ENCODE measurements at regions not wholly inside any gene's neighbourhood (a gene's known extent, or its start where the extent isn't known, plus 50 kb on each side); places are given as distances from the start of the nearest gene placed in this dataset.

DNA sequence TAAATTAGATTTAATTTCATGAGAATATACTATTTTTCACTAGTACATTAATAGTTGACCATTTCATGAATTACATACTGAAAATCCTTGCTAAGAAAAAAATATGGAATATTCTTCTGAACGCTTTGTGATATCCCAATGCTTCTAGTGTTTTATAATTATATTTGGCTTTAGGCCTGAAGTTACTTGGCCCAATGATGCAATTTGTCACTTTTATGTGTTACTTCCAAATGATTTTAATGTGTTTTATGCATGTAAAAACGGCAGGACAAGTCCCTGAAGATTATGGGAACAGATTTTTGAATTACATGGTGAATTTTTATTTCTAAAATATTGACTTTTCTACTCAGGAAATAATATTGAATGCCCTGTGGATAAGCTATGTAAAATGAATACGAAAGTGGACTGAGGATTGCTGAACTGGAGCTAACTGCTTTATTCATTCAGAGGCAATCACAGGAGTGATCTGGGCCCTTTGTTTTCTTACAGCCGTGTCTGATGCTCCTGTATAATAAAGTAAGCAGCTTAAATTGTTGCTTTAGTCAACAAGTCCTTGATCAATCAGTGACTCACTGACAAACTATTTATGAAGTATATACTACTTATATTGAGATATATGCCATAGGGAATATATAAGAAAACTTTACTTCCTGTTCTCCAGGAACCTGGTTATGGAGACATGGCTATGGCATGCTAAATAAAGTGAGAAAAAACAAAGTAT lies 543.0 kb upstream of the RGS18 start:
- CTCF ChIA-PET: no interaction called here
- ATAC-seq (replicated peaks in 1 of 4) (no peak), DNase-seq (no peak)
- Mint-ChIP-seq H3K27me3 (no peaks in the 10 kb centered on the region), H3K4me3 (no peak overlapping the region), H3K27ac (no peak overlapping the region), H3K4me1 (no peaks in the 10 kb centered on the region), H3K9me3 (peaks cover 0 to 14% (median 5%) of the 10 kb centered on the region in 3 donors), H3K36me3 (no peaks in the 10 kb centered on the region)
- Histone ChIP-seq H3K27ac (ENCODE audit: low read length) (no peak overlapping the region), H3K36me3 (ENCODE audit: control insufficient read depth in 2 of 2, extremely low read depth in 1 of 2, insufficient read depth in 1 of 2, low read length in 1 of 2) (no peaks in the 10 kb centered on the region), H3K9me3 (no peaks in the 10 kb centered on the region), H3K4me1 (ENCODE audit: control insufficient read depth in 1 of 2, extremely low read depth in 1 of 2, insufficient read depth in 2 of 2, low read length in 2 of 2) (no peaks in the 10 kb centered on the region), H3K4me3 (ENCODE audit: control insufficient read depth in 1 of 2, extremely low read depth in 1 of 2, low read length in 1 of 2) (no peak overlapping the region), H3K27me3 (replicated peaks in 1 of 2; ENCODE audit: control insufficient read depth in 2 of 2, extremely low read depth in 1 of 2, insufficient read depth in 2 of 2, low read length in 1 of 2) (no peaks in the 10 kb centered on the region)
- WGBS (ENCODE audit: insufficient coverage): no CpG with 5 or more reads among the region's 4 CpGs
- POLR2A ChIA-PET: no interaction called here

DNA sequence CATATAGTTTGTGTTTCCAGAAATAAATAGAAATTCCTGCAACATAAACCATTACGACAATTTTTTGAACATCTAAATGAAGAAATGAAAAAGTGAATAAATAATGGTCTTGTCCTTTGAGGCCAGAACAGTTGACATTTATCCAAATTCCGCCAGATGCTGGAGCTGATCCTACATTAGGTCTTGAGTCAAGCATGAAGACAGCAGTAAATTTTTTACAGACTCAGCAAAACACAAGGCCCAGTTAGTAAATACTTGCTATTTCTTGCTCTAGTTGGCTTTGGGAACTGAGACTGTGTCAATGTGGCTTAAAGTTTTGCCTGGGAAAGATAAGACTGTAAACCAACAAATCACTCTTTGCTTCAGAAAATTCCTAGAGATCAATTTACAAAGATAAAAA lies 540.1 kb upstream of the RGS18 start:
- ChIA-PET POLR2A (no interaction called here), CTCF (no interaction called here)
- H3K4me3 ChIP-seq (ENCODE audit: control insufficient read depth in 1 of 2, extremely low read depth in 1 of 2, low read length in 1 of 2): no peak overlapping the region
- H3K4me1 ChIP-seq (ENCODE audit: control insufficient read depth in 1 of 2, extremely low read depth in 1 of 2, insufficient read depth in 2 of 2, low read length in 2 of 2): no peaks in the 10 kb centered on the region
- Mint-ChIP-seq H3K27ac (no peak overlapping the region), H3K36me3 (no peaks in the 10 kb centered on the region), H3K4me3 (no peak overlapping the region), H3K4me1 (no peaks in the 10 kb centered on the region), H3K27me3 (no peaks in the 10 kb centered on the region), H3K9me3 (peaks cover 0 to 14% (median 5%) of the 10 kb centered on the region in 3 donors)
- DNase-seq (no peak), ATAC-seq (replicated peaks in 1 of 4) (no peak)
- H3K36me3 ChIP-seq (ENCODE audit: control insufficient read depth in 2 of 2, extremely low read depth in 1 of 2, insufficient read depth in 1 of 2, low read length in 1 of 2): no peaks in the 10 kb centered on the region
- no peaks in the 10 kb centered on the region for H3K27me3 ChIP-seq (replicated peaks in 1 of 2; ENCODE audit: control insufficient read depth in 2 of 2, extremely low read depth in 1 of 2, insufficient read depth in 2 of 2, low read length in 1 of 2)
- 100% methylated on average over 1 of the region's 2 CpGs for WGBS (ENCODE audit: insufficient coverage)
- H3K27ac ChIP-seq (ENCODE audit: low read length): no peak overlapping the region
- H3K9me3 ChIP-seq: no peaks in the 10 kb centered on the region

DNA sequence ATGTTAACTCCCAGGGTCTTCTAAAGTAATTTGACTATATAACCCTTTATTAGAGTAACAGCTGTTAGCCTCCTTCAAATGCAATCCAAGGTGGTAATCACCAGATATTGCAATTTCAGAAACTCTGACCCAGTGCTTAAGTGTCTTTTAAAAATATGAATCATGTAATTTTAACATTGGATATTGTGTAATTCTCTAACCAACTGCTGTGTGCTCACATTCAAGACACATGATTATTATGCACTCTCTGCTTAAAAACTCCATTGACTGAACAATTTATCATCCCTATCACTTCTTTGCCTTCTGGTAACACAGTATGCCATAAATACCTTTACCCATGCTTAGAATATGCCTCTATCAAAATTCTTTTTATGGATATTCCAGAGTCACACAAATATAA lies 537.4 kb upstream of the RGS18 start:
- Mint-ChIP-seq H3K4me1 (no peaks in the 10 kb centered on the region), H3K27me3 (no peaks in the 10 kb centered on the region), H3K36me3 (no peaks in the 10 kb centered on the region), H3K9me3 (peaks cover 0 to 8% (median 2%) of the 10 kb centered on the region in 3 donors), H3K4me3 (no peak overlapping the region), H3K27ac (no peak overlapping the region)
- Histone ChIP-seq H3K27ac (ENCODE audit: low read length) (no peak overlapping the region), H3K4me1 (ENCODE audit: control insufficient read depth in 1 of 2, extremely low read depth in 1 of 2, insufficient read depth in 2 of 2, low read length in 2 of 2) (no peaks in the 10 kb centered on the region), H3K9me3 (no peaks in the 10 kb centered on the region), H3K27me3 (replicated peaks in 1 of 2; ENCODE audit: control insufficient read depth in 2 of 2, extremely low read depth in 1 of 2, insufficient read depth in 2 of 2, low read length in 1 of 2) (no peaks in the 10 kb centered on the region), H3K4me3 (ENCODE audit: control insufficient read depth in 1 of 2, extremely low read depth in 1 of 2, low read length in 1 of 2) (no peak overlapping the region), H3K36me3 (ENCODE audit: control insufficient read depth in 2 of 2, extremely low read depth in 1 of 2, insufficient read depth in 1 of 2, low read length in 1 of 2) (no peaks in the 10 kb centered on the region)
- no peak for ATAC-seq (replicated peaks in 1 of 4)
- CTCF ChIA-PET: no interaction called here
- POLR2A ChIA-PET: no interaction called here
- no peak for DNase-seq

DNA sequence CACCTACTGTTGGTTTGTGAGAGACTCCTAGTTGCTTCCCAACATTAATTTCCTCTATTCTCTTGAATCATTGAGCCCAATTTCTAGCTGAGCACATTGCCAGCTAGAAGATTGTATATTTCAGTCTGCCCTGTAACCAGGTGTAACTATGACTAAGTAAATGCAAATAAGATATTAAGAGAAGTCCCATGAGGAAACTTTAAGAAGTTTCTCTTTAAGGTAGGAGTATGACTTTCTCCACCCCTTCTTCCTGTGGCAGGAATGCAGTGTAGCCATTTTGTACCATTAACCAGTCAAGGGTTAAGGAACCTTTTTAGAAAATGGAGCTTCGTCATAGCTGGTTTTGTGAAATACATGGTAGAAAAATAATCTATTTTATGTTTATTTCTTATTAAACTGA lies 534.2 kb upstream of the RGS18 start:
- Histone ChIP-seq H3K9me3 (no peaks in the 10 kb centered on the region), H3K4me1 (ENCODE audit: control insufficient read depth in 1 of 2, extremely low read depth in 1 of 2, insufficient read depth in 2 of 2, low read length in 2 of 2) (no peaks in the 10 kb centered on the region), H3K36me3 (ENCODE audit: control insufficient read depth in 2 of 2, extremely low read depth in 1 of 2, insufficient read depth in 1 of 2, low read length in 1 of 2) (no peaks in the 10 kb centered on the region), H3K27me3 (replicated peaks in 1 of 2; ENCODE audit: control insufficient read depth in 2 of 2, extremely low read depth in 1 of 2, insufficient read depth in 2 of 2, low read length in 1 of 2) (no peaks in the 10 kb centered on the region), H3K27ac (ENCODE audit: low read length) (no peak overlapping the region), H3K4me3 (ENCODE audit: control insufficient read depth in 1 of 2, extremely low read depth in 1 of 2, low read length in 1 of 2) (no peak overlapping the region)
- Mint-ChIP-seq H3K4me1 (no peaks in the 10 kb centered on the region), H3K4me3 (no peak overlapping the region), H3K36me3 (no peaks in the 10 kb centered on the region), H3K27ac (no peak overlapping the region), H3K9me3 (no peaks in the 10 kb centered on the region), H3K27me3 (no peaks in the 10 kb centered on the region)
- ChIA-PET POLR2A (no interaction called here), CTCF (interaction anchor here (0.7 kb wide), 2 partner anchors 103 to 1093 kb away, joined by 3 read pairs; no protein-coding TSS in a partner anchor)
- DNase-seq: no peak
- no peak for ATAC-seq (replicated peaks in 1 of 4)
- WGBS (ENCODE audit: insufficient coverage): no CpG with 5 or more reads among the region's 1 CpG

DNA sequence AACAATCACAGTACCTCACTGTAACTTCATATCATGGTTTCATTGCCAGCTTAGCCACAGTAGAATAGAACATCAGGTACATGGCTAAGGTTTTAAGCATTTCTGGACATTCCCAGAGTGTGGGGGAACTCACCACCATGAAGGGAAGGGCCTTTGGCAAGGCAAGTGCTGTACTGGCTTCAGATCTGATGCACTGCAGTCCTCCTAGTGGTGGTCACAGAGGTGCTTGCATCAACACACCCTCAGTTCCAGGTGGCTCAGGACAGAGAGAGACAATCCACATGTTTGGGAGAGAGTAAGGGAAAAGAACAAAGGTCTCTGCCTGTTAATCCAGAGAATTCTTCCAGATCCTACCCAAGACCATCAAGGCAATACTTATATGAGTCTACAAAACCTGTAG lies 528.4 kb upstream of the RGS18 start:
- peaks cover 4 to 24% (median 16%) of the 10 kb centered on the region in 3 donors for H3K9me3 Mint-ChIP-seq
- POLR2A ChIA-PET: no interaction called here

DNA sequence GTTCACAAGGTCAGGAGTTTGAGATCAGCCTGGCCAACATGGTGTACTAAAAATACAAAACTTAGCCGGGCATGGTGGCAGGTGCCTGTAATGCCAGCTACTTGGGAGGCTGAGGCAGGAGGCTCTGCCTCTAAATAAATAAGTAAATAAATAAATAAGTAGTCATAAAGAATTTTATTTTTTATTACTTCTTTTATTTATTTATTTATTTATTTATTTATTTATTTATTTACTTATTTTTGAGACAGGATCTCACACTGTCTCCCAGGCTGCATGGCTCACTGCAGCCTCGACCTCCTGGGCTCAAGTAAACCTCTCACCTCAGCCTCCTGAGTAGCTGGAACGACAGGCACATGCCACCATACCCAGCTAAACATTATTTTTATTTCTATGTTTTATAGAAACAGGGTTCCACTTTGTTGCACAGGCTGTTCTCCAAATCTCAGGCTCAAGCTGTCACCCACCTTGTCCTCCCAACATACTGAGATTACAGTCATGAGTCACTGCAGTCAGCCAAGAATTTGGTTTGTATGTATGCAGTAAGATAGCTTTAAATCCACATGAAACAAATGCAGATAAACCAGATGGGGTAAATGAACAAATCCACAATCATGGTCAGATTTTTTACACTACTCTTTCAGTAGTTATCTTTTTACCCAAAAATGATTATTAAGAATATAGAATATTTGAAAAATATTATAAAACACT lies 523.3 kb upstream of the RGS18 start:
- no peaks in the 10 kb centered on the region for H3K27me3 ChIP-seq (replicated peaks in 1 of 2; ENCODE audit: control insufficient read depth in 2 of 2, extremely low read depth in 1 of 2, insufficient read depth in 2 of 2, low read length in 1 of 2)
- WGBS (ENCODE audit: insufficient coverage): no CpG with 5 or more reads among the region's 3 CpGs

More for the DNA sequence above, 528.4 kb upstream of the RGS18 start:
- H3K4me1 ChIP-seq (ENCODE audit: control insufficient read depth in 1 of 2, extremely low read depth in 1 of 2, insufficient read depth in 2 of 2, low read length in 2 of 2): no peaks in the 10 kb centered on the region
- H3K4me1 Mint-ChIP-seq: no peaks in the 10 kb centered on the region
- no peaks in the 10 kb centered on the region for H3K36me3 ChIP-seq (ENCODE audit: control insufficient read depth in 2 of 2, extremely low read depth in 1 of 2, insufficient read depth in 1 of 2, low read length in 1 of 2)
- H3K27ac ChIP-seq (ENCODE audit: low read length): no peak overlapping the region
- ATAC-seq (replicated peaks in 1 of 4) (no peak), DNase-seq (no peak)
- CTCF ChIA-PET: no interaction called here
- H3K27me3 ChIP-seq (replicated peaks in 1 of 2; ENCODE audit: control insufficient read depth in 2 of 2, extremely low read depth in 1 of 2, insufficient read depth in 2 of 2, low read length in 1 of 2): no peaks in the 10 kb centered on the region
- no peak overlapping the region for H3K27ac Mint-ChIP-seq
- no peaks in the 10 kb centered on the region for H3K36me3 Mint-ChIP-seq
- H3K27me3 Mint-ChIP-seq: no peaks in the 10 kb centered on the region
- no peak overlapping the region for H3K4me3 ChIP-seq (ENCODE audit: control insufficient read depth in 1 of 2, extremely low read depth in 1 of 2, low read length in 1 of 2)
- no peaks in the 10 kb centered on the region for H3K9me3 ChIP-seq
- H3K4me3 Mint-ChIP-seq: no peak overlapping the region

More for the DNA sequence above, 523.3 kb upstream of the RGS18 start:
- no peak for DNase-seq
- Histone ChIP-seq H3K9me3 (no peaks in the 10 kb centered on the region), H3K4me3 (ENCODE audit: control insufficient read depth in 1 of 2, extremely low read depth in 1 of 2, low read length in 1 of 2) (no peak overlapping the region), H3K4me1 (ENCODE audit: control insufficient read depth in 1 of 2, extremely low read depth in 1 of 2, insufficient read depth in 2 of 2, low read length in 2 of 2) (no peaks in the 10 kb centered on the region), H3K36me3 (ENCODE audit: control insufficient read depth in 2 of 2, extremely low read depth in 1 of 2, insufficient read depth in 1 of 2, low read length in 1 of 2) (no peaks in the 10 kb centered on the region), H3K27ac (ENCODE audit: low read length) (no peak overlapping the region)
- Mint-ChIP-seq H3K27ac (no peak overlapping the region), H3K9me3 (peaks cover 6 to 20% (median 17%) of the 10 kb centered on the region in 3 donors), H3K4me1 (no peaks in the 10 kb centered on the region), H3K27me3 (no peaks in the 10 kb centered on the region), H3K4me3 (no peak overlapping the region), H3K36me3 (no peaks in the 10 kb centered on the region)
- ChIA-PET POLR2A (interaction anchor here in 1 of 2 donors (0.6 kb wide), 1 partner anchor 23 kb away, joined by 4 read pairs; no protein-coding TSS in a partner anchor), CTCF (interaction anchor here in 1 of 2 donors (0.7 kb wide), 1 partner anchor 62 kb away, joined by 3 read pairs; no protein-coding TSS in a partner anchor)
- ATAC-seq (replicated peaks in 1 of 4): no peak

Measured in T-cell (primary cell).